AG04450 (cell line): ENCODE measurements at regions not wholly inside any gene's neighbourhood (a gene's known extent, or its start where the extent isn't known, plus 50 kb on each side); places are given as distances from the start of the nearest gene placed in this dataset.

Experiments used
- CTCF ChIA-PET: fragments of 300-600, 350-600 bp; formaldehyde crosslinking; extraction: SDS; loops from one replicate; lab custom pipeline; 2022; ENCODE audit warnings: antibody characterized with exemption, inconsistent platforms; lab: Charles Lee
- POLR2A ChIA-PET: fragments of 350-600 bp; formaldehyde crosslinking; extraction: SDS; loops from one replicate; lab custom pipeline; 2021; ENCODE audit warnings: antibody characterized with exemption, inconsistent platforms; lab: Yijun Ruan, JAX
- DNase-seq: peaks from one replicate; pipeline ENCODE4 v3.0.0-alpha.2; 2011; ENCODE audit warnings: low read depth, low spot score
- H3K27ac ChIP-seq: one replicate; pipeline ENCODE4 v1.5.1; 2012; ENCODE audit warnings: low read depth, low read length, control low read depth
- H3K27me3 ChIP-seq: one replicate; pipeline ENCODE4 v1.6.0; 2012; ENCODE audit warnings: low read length; ENCODE audit not compliant: control insufficient read depth, insufficient read depth
- H3K4me3 ChIP-seq: 2 replicates; pipeline ENCODE4 v1.5.1; 2011; ENCODE audit warnings: mild to moderate bottlenecking, low read depth, low read length, control low read depth
- H3K9me3 ChIP-seq: 2 replicates; pipeline ENCODE4 v1.5.1; 2012; ENCODE audit warnings: low read length; ENCODE audit not compliant: control insufficient read depth, insufficient read depth
- TF ChIP-seq, protein P1 (sequence below): IDR thresholded peaks from 2 replicates; pipeline ENCODE4 v1.5.1; 2011; ENCODE audit warnings: low read depth, low read length, control low read depth, inconsistent platforms

- POLR2A ChIA-PET: no interaction called here
- TF ChIP-seq, protein P1, sequence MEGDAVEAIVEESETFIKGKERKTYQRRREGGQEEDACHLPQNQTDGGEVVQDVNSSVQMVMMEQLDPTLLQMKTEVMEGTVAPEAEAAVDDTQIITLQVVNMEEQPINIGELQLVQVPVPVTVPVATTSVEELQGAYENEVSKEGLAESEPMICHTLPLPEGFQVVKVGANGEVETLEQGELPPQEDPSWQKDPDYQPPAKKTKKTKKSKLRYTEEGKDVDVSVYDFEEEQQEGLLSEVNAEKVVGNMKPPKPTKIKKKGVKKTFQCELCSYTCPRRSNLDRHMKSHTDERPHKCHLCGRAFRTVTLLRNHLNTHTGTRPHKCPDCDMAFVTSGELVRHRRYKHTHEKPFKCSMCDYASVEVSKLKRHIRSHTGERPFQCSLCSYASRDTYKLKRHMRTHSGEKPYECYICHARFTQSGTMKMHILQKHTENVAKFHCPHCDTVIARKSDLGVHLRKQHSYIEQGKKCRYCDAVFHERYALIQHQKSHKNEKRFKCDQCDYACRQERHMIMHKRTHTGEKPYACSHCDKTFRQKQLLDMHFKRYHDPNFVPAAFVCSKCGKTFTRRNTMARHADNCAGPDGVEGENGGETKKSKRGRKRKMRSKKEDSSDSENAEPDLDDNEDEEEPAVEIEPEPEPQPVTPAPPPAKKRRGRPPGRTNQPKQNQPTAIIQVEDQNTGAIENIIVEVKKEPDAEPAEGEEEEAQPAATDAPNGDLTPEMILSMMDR: no peak
- no peaks in the 10 kb centered on the region for H3K27me3 ChIP-seq
- H3K4me3 ChIP-seq: no peak overlapping the region
- DNase-seq: no peak
- CTCF ChIA-PET: no interaction called here
- H3K9me3 ChIP-seq: no peaks in the 10 kb centered on the region; the same call in 1 of the 2 replicates
- H3K27ac ChIP-seq: no peak overlapping the region
These were observed 374.7 kb upstream of the FAM241A start for GRCh38 chr4:111770514-111770913.

DNA sequence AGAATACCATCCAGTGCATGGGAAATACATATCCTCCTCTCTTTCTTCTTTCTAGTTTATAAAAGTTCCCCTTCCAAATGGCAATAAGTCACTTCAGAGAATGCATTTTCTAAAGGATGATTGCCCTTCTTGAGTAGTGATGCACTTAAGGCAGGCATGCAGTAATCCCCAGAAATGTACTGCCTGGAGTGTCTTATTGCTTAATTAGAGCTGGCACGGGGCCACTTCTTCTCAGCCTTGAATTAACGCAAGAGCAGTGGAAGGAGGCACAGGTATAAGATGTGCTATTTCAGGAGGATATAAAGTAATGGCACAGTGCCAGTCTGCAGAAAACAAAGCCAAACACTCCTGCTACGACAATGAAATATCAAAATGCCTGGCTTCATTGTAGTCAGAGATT, 371.4 kb upstream of the FAM241A start:
- POLR2A ChIA-PET: no interaction called here
- CTCF ChIA-PET: no interaction called here
- H3K9me3 ChIP-seq: no peaks in the 10 kb centered on the region; the same call in 1 of the 2 replicates
- no peak overlapping the region for H3K27ac ChIP-seq
- no peaks in the 10 kb centered on the region for H3K27me3 ChIP-seq
- H3K4me3 ChIP-seq: no peak overlapping the region
- TF ChIP-seq, protein P1: no peak
- no peak for DNase-seq

DNA sequence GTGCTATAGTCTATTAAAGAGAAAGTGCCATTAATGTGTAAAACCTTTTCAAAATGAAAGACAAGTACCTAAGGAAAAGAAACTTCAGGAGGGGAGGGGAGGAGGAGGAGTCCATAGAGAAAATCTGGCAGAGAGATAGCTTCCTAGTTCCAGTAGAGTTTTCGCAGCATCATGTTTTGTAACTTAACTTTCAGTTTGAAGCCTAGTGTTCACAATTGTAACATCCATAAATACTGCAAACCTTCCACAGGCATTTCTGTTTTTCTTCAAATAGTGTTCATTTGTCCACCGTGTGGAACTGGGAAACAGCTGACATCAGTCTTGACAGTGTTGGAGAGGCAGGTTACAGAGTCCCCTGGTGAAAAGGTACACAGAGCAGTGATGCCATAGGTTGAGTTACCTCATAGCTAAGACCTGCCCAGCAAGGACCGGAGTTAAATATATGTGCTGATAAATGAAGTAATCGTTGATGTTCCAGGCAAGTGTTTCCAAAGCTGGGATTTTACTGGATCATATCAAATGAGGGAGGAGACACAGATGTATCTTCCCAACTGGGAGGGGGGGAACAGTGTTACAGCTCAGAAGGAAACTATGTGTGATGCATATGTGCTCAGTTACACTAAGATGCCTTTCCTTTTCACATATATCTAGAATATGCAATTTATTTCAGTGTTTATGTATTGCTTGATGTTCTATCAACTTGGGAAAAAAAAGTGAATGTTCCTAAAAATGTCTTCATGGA, 369.5 kb upstream of the FAM241A start:
- no peaks in the 10 kb centered on the region for H3K9me3 ChIP-seq
- ChIA-PET POLR2A (no interaction called here), CTCF (interaction anchor here (0.5 kb wide), 1 partner anchor 331 kb away, joined by 3 read pairs; no protein-coding TSS in a partner anchor)
- TF ChIP-seq, protein P1: no peak
- no peak overlapping the region for H3K27ac ChIP-seq
- no peak for DNase-seq
- H3K27me3 ChIP-seq: no peaks in the 10 kb centered on the region
- no peak overlapping the region for H3K4me3 ChIP-seq

DNA sequence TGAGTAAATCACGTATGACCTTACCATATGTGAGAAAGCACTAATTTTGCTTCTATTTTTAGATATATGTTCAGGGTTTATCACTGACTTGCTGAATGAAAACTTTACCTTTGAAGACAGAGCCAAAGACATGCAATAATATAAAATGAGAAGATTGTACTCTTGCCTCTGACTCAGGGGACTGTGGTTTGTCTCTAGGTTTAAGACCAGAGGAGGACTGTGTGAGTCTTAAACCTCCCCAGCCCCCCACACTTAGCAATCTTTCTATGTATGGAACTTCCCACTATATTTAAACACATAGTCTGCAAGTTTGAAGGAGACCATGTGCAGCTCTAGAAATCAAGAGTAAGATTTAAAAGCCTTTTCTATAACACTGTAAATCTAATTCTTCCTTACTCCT, 368.7 kb upstream of the FAM241A start:
- Histone ChIP-seq H3K27me3 (no peaks in the 10 kb centered on the region), H3K4me3 (no peak overlapping the region), H3K27ac (no peak overlapping the region), H3K9me3 (no peaks in the 10 kb centered on the region)
- POLR2A ChIA-PET: no interaction called here
- no peak for DNase-seq
- CTCF ChIA-PET: no interaction called here
- TF ChIP-seq, protein P1: no peak

- ChIA-PET CTCF (interaction anchor here (0.6 kb wide), 1 partner anchor 987 kb away, joined by 6 read pairs; no protein-coding TSS in a partner anchor), POLR2A (no interaction called here)
- Histone ChIP-seq H3K9me3 (no peaks in the 10 kb centered on the region), H3K27me3 (no peaks in the 10 kb centered on the region), H3K4me3 (no peak overlapping the region), H3K27ac (no peak overlapping the region)
- no peak for DNase-seq
- TF ChIP-seq, protein P1: no peak
These were observed 366.7 kb upstream of the FAM241A start for GRCh38 chr4:111778543-111778942.
